HG03565 (cell line): ENCODE measurements at regions not wholly inside any gene's neighbourhood (a gene's known extent, or its start where the extent isn't known, plus 50 kb on each side); places are given as distances from the start of the nearest gene placed in this dataset.
"Not testable (repeated sequence)": the region's sequence is repeated elsewhere in the genome, so short reads cannot be mapped to it uniquely, and the experiment has no call there.

Source experiments
- ATAC-seq: cut with Tn5 transposase; IDR thresholded peaks from one replicate; pipeline ENCODE4 v1.9.1; 2021; ENCODE audit warnings: mild to moderate bottlenecking, moderate library complexity; ENCODE audit not compliant: unreplicated experiment

- ATAC-seq = no peak
Measured at GRCh38 chr6:958488-958887, 265.5 kb upstream of the EXOC2 start.

- no peak for ATAC-seq
Measured at GRCh38 chr6:951399-952181, 258.7 kb upstream of the EXOC2 start.

- ATAC-seq = no peak
Measured at GRCh38 chr6:947235-947934, 254.4 kb upstream of the EXOC2 start.

- no peak for ATAC-seq
Measured at GRCh38 chr6:946546-946945, 253.6 kb upstream of the EXOC2 start.

GRCh38 chr6:939526-940252 is 246.8 kb upstream of the EXOC2 start:
- ATAC-seq = no peak

- ATAC-seq = no peak
Measured at GRCh38 chr6:938916-939315, 246.0 kb upstream of the EXOC2 start.

GRCh38 chr6:938271-938905 is 245.4 kb upstream of the EXOC2 start:
- no peak for ATAC-seq

- ATAC-seq = no peak
Measured at GRCh38 chr6:935582-935981, 242.6 kb upstream of the EXOC2 start.

GRCh38 chr6:934686-935085 is 241.7 kb upstream of the EXOC2 start:
- ATAC-seq = no peak

- ATAC-seq = not testable (repeated sequence)
Measured at GRCh38 chr6:931919-932318, 239.0 kb upstream of the EXOC2 start.

GRCh38 chr6:927157-927556 is 234.2 kb upstream of the EXOC2 start:
- no peak for ATAC-seq

GRCh38 chr6:925656-926213 is 232.8 kb upstream of the EXOC2 start:
- no peak for ATAC-seq

GRCh38 chr6:924661-925060 is 231.7 kb upstream of the EXOC2 start:
- no peak for ATAC-seq

- no peak for ATAC-seq
Measured at GRCh38 chr6:921400-921799, 228.5 kb upstream of the EXOC2 start.

GRCh38 chr6:920512-920911 is 227.6 kb upstream of the EXOC2 start:
- no peak for ATAC-seq

GRCh38 chr6:919500-919899 is 226.6 kb upstream of the EXOC2 start:
- ATAC-seq = no peak

- ATAC-seq = no peak
Measured at GRCh38 chr6:917939-918338, 225.0 kb upstream of the EXOC2 start.

- ATAC-seq = no peak
Measured at GRCh38 chr6:917296-917695, 224.4 kb upstream of the EXOC2 start.

GRCh38 chr6:916131-916530 is 223.2 kb upstream of the EXOC2 start:
- ATAC-seq = no peak

- ATAC-seq = no peak
Measured at GRCh38 chr6:912871-913835, 220.2 kb upstream of the EXOC2 start.
